ENCODE measurements at regions not wholly inside any gene's neighbourhood (a gene's known extent, or its start where the extent isn't known, plus 50 kb on each side); places are given as distances from the start of the nearest gene placed in this dataset.

GRCh38 chr6:169968541-169969270, 217.3 kb downstream of the ERMARD start:
- no peak for DNase-seq (ENCODE audit: low read depth, low spot score)

GRCh38 chr6:169967687-169968086, 216.3 kb downstream of the ERMARD start:
- DNase-seq (ENCODE audit: low read depth, low spot score), result no peak

DNA sequence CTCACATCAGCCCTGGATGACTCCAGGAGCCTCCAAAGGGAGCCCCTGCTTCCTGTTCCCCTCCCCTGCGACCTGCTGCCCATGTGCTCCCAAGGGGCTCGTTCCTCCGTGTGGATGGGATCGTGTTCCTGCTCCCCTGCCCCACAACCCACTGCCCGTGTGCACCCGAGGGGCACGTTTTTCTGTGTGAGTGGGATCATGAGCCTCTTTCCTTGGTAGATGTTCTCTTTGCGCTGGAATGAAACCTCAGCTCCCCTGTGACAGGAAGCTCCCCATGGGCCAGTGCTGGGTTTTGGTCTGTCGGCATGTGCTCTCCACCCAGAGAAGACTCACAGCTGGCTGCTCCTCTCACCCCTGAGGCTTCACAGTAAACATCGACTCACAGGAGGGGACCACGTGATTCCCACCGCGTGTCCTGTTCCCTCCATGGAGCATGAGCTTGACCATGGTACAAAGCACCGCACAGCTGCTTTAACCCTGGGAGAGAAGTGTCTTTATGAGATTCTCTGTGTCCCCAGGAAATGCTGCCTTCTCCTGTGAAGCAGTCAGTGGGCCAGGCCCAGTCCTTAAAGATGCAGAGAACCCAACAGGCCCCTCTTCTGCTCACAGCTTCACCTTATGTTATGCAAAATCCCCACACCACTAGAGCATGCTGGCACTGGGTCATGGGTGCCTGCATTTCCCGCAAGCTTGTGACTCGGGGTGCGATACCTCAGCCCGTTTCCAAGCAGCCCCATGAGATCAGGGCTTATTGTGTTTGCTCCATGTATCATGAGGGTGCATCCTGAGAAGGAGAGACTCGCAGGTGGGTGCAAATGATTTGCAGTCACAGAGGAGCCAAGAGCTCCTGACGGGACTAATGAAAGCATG, 215.1 kb downstream of the ERMARD start:
- DNase-seq (ENCODE audit: low read depth, low spot score), result no peak

DNA sequence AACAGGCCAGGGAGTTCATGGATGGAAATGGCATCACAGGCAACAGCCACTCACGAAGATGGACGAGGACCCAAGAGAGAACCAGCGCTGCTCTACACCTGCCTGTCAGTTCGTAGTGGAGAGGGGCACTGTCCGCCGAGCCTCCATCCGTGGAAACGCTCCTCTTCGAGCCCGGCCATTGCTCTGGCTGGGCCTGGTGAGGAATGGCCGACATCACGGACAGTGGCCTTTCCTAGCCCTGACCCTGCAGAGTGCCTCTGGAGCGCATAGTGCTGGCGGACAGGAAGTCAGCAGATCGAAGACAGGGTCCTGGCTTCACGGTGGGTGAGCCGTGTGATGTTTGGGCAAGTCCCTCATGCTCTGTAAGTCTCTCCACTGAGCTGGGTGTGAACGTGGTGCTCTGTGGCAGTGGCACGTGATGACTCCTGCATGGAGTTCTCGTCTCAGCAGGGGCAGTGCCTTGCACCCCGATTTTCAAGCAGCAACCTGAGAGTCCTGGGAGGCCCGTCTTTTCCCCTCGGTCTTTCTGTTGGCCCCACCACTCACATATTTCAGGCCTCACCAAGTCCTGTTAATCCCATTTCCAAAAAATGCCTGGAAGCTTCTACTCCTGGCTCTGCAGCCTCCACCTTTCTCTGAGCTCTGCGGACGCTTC, 214.4 kb downstream of the ERMARD start:
- no peak for DNase-seq (ENCODE audit: low read depth, low spot score)

- DNase-seq (ENCODE audit: low read depth, low spot score), result no peak
Observed at GRCh38 chr6:169965239-169965638, 213.8 kb downstream of the ERMARD start.

- no peak for DNase-seq (ENCODE audit: low read depth, low spot score)
Observed at GRCh38 chr6:169964486-169965180, 213.2 kb downstream of the ERMARD start.

GRCh38 chr6:169963581-169964297, 212.3 kb downstream of the ERMARD start:
- no peak for DNase-seq (ENCODE audit: low read depth, low spot score)

DNA sequence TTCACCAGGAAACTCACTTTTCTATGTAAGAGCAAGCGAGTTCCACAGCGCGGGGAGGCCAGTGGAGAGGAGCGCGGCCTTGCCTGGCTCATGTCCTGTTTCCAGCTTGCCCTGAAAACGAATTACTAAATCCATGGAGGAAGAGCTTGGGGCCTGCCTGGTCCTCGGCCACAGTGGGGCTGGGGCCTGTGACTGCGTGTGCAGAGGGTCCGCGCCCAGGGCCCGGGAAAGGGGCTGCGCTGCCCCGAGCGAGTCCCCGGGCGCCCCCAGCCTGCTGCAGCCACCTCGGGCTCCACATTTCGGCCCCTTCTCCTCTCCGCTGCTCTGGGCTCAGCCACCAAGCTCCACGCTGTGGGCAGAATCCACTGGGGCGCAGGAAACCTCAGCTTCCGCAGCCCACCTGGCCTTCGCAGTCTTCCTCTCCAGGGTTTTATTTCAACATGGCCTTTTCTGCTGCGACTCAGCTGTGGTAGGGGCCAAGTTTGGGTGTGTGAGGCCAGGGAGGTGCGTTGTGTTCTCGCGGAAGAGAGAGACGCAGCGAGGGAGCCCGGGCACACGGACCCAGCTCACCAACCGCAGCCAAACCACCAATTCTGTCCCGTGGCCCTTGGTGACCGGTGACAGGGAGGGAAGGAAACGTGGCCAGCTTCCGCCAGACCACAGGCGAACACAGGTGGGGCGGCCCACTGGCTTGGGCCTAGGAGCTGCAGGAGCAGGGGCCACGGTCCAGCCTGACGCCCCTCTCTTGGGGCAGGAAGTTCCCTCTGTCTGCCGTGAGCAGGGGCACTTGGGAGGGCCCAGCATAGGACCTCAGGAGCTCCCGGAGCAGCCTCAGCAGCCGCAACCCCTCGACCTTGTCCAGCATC, 211.4 kb downstream of the ERMARD start:
- no peak for DNase-seq (ENCODE audit: low read depth, low spot score)

DNA sequence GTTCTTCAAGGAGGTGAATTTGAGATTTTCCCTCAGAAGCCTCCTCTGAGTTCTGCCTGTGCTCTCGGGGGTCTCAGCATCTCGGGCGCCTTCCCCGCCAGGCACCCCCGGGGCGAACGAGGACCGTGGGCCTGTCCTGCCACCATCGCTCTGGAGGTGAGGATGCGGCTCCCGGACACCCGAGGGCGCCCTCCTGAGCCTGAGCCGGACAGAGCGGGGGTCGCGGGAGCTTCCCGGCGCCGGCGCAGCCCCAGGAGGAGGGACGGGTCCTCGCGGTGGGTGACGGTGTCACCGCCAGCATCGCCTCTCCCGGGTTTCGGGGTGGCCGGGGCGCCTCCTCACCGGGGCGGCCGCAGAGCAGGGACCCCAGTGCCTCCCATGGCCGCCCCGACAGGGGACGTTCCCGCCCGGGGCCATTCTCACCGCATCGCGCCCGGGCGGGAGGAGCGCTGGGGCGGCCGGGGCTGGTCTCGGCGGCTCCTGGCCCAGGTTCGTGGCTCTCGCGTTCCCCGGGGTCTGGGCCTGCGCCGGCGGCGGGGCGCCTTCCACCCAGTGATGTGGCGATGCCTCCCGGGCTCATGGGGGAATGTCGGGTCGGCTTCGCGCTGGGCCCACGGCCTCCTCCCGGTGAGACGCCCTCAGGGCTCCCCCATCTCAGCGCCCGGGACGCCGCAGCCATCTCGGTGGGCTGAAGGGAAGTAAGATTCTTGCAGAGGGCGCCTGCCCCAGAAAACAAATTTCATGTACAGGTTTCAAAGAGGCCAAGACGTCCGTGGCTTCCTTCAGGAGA, 210.5 kb downstream of the ERMARD start:
- DNase-seq (ENCODE audit: low read depth, low spot score), result no peak

- no peak for DNase-seq (ENCODE audit: low read depth, low spot score)
Observed at GRCh38 chr6:169960886-169961611, 209.6 kb downstream of the ERMARD start.

DNA sequence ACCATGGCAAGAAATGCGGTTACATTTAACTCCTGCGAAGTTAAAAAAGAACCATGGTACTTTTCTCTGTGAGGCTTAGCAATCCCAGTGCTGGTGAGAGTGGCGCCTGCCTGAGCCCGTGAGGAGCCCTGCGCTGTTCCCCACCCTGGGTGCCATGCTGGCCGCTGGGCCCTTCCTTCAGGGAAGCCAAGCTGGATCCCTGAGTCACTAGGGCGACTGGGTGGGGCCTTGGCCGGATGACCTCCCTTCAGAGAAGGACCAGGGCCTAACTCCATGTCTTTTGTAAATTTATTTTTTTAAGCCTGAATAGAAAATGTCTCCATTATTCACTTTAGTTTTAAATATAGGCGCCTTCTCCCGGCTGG, 209.1 kb downstream of the ERMARD start:
- DNase-seq (ENCODE audit: low read depth, low spot score), result no peak

- no peak for DNase-seq (ENCODE audit: low read depth, low spot score)
Observed at GRCh38 chr6:169960003-169960344, 208.6 kb downstream of the ERMARD start.

- no peak for DNase-seq (ENCODE audit: low read depth, low spot score)
Observed at GRCh38 chr6:169959136-169960002, 207.9 kb downstream of the ERMARD start.

DNA sequence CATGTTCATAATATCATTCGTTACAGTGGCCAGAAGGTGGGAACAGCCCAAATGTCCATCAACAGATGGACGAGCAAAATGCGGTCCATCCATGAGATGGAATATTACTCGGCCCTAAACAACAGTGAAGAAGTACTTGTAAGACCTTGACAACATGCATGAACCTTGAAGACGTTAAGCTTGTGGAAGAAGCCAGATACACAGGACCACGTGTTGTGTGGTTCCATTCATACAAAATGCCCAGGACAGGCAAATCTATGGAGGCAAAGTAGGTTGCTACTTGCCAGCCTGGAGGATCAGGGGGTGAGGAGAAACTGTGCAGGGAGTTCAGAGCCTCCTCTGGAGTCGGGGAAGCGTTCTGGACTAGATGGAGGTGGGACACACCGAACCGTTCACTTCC, 207.1 kb downstream of the ERMARD start:
- DNase-seq (ENCODE audit: low read depth, low spot score), result no peak

GRCh38 chr6:169957351-169957963, 206.0 kb downstream of the ERMARD start:
- no peak for DNase-seq (ENCODE audit: low read depth, low spot score)

- DNase-seq (ENCODE audit: low read depth, low spot score), result no peak
Observed at GRCh38 chr6:169956580-169956979, 205.2 kb downstream of the ERMARD start.

- no peak for DNase-seq (ENCODE audit: low read depth, low spot score)
Observed at GRCh38 chr6:169955731-169956437, 204.5 kb downstream of the ERMARD start.
